Stomach (tissue), 4 donors: ENCODE measurements at regions not wholly inside any gene's neighbourhood (a gene's known extent, or its start where the extent isn't known, plus 50 kb on each side); places are given as distances from the start of the nearest gene placed in this dataset.

ENCODE experiments used
- EP300 ChIP-seq: sonication (generic); formaldehyde crosslinking; IDR thresholded peaks from one replicate; pipeline ENCODE4 v1.6.1; 2017; ENCODE audit warnings: antibody characterized with exemption
- POLR2AphosphoS5 ChIP-seq, 3 donors: sonication (generic); formaldehyde crosslinking; IDR thresholded peaks; one replicate each; pipeline ENCODE4 v1.6.1; 2016; ENCODE audit warnings: antibody characterized with exemption in 3 of 3
- TF ChIP-seq, protein P1 (sequence below), 7 experiments: fragments of 450-650 bp in 4 of 7; fragments of 200-600 bp in 3 of 7; sonication (generic) in 3 of 7; IDR thresholded peaks; one replicate each; pipeline ENCODE4 v1.5.1; 2016 to 2019; ENCODE audit warnings: antibody characterized with exemption in 7 of 7, control low read depth in 2 of 7, mild to moderate bottlenecking in 1 of 7

- TF ChIP-seq, protein P1, sequence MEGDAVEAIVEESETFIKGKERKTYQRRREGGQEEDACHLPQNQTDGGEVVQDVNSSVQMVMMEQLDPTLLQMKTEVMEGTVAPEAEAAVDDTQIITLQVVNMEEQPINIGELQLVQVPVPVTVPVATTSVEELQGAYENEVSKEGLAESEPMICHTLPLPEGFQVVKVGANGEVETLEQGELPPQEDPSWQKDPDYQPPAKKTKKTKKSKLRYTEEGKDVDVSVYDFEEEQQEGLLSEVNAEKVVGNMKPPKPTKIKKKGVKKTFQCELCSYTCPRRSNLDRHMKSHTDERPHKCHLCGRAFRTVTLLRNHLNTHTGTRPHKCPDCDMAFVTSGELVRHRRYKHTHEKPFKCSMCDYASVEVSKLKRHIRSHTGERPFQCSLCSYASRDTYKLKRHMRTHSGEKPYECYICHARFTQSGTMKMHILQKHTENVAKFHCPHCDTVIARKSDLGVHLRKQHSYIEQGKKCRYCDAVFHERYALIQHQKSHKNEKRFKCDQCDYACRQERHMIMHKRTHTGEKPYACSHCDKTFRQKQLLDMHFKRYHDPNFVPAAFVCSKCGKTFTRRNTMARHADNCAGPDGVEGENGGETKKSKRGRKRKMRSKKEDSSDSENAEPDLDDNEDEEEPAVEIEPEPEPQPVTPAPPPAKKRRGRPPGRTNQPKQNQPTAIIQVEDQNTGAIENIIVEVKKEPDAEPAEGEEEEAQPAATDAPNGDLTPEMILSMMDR (IDR thresholded peaks at IDR 0.05): no peak
- TF ChIP-seq POLR2AphosphoS5 (IDR thresholded peaks at IDR 0.05) (no peak), EP300 (no peak)
These were observed 379.2 kb downstream of the SHANK2 start for GRCh38 chr11:70872955-70873735.
